Karpas-422 (cell line): ENCODE measurements at regions not wholly inside any gene's neighbourhood (a gene's known extent, or its start where the extent isn't known, plus 50 kb on each side); places are given as distances from the start of the nearest gene placed in this dataset.

Experiments
- DNase-seq: peaks from one replicate; pipeline ENCODE4 v3.0.0-alpha.2; 2015
- H2AFZ ChIP-seq: fragments of 200-600 bp; sonication (generic); 2 replicates; pipeline ENCODE4 v1.6.1; 2014; ENCODE audit warnings: antibody characterized with exemption, low read length, mixed read lengths
- H3K27ac ChIP-seq: fragments of 200-600 bp; sonication (generic); 2 replicates; pipeline ENCODE4 v1.5.1; 2014; ENCODE audit warnings: mild to moderate bottlenecking, low read length, moderate library complexity
- H3K27me3 ChIP-seq: fragments of 200-600 bp; sonication (generic); 2 replicates; pipeline ENCODE4 v1.6.1; 2014; ENCODE audit warnings: low read length, mixed read lengths
- H3K36me3 ChIP-seq: fragments of 200-600 bp; sonication (generic); 2 replicates; pipeline ENCODE4 v1.6.1; 2014; ENCODE audit warnings: low read length, mixed read lengths; ENCODE audit not compliant: insufficient read depth
- H3K4me1 ChIP-seq: fragments of 200-600 bp; sonication (generic); 2 replicates; pipeline ENCODE4 v1.6.1; 2014; ENCODE audit warnings: mild to moderate bottlenecking, low read length, mixed read lengths
- H3K4me2 ChIP-seq: fragments of 200-600 bp; sonication (generic); 2 replicates; pipeline ENCODE4 v1.6.1; 2014; ENCODE audit warnings: low read length, low read depth, mild to moderate bottlenecking; ENCODE audit not compliant: poor library complexity, severe bottlenecking
- H3K4me3 ChIP-seq: fragments of 200-600 bp; sonication (generic); 2 replicates; pipeline ENCODE4 v1.5.1; 2014; ENCODE audit warnings: mild to moderate bottlenecking, antibody characterized with exemption, low read length, mixed read lengths
- H3K79me2 ChIP-seq: fragments of 200-600 bp; sonication (generic); 2 replicates; pipeline ENCODE4 v1.6.1; 2014; ENCODE audit warnings: mild to moderate bottlenecking, low read length, mixed read lengths
- H3K9ac ChIP-seq: fragments of 200-600 bp; sonication (generic); 2 replicates; pipeline ENCODE4 v1.6.0; 2014; ENCODE audit warnings: low read length
- H3K9me2 ChIP-seq: fragments of 200-600 bp; sonication (generic), shearing (Covaris generic); replicated peaks from 2 replicates; pipeline ENCODE4 v1.6.0; 2014; ENCODE audit warnings: mild to moderate bottlenecking, low read length, moderate library complexity; ENCODE audit not compliant: insufficient read depth
- H3K9me3 ChIP-seq: fragments of 300-700, 200-600 bp; sonication (generic); 2 replicates; pipeline ENCODE4 v1.6.1; 2014; ENCODE audit warnings: low read length, mixed read lengths
- H4K20me1 ChIP-seq: fragments of 200-600 bp; sonication (generic); 2 replicates; pipeline ENCODE4 v1.6.1; 2014; ENCODE audit warnings: mild to moderate bottlenecking, antibody characterized with exemption, low read length, low read depth; ENCODE audit not compliant: insufficient read depth

GRCh38 chr20:37611346-37611745 lies 82.5 kb upstream of the CTNNBL1 start:
- no peak overlapping the region for H3K27ac ChIP-seq
- H3K9me2 ChIP-seq, result no peaks in the 10 kb centered on the region
- H4K20me1 ChIP-seq, result no peaks in the 10 kb centered on the region
- H3K36me3 ChIP-seq, result no peaks in the 10 kb centered on the region
- no peaks in the 10 kb centered on the region for H3K27me3 ChIP-seq
- H3K4me2 ChIP-seq, result no peak overlapping the region
- no peak overlapping the region for H3K4me3 ChIP-seq
- no peak overlapping the region for H3K9ac ChIP-seq
- DNase-seq, result no peak
- H3K4me1 ChIP-seq, result no peaks in the 10 kb centered on the region
- H3K79me2 ChIP-seq, result no peaks in the 10 kb centered on the region
- H3K9me3 ChIP-seq, result no peaks in the 10 kb centered on the region; the same call in 1 of the 2 replicates
- H2AFZ ChIP-seq, result no peak overlapping the region

- H3K9ac ChIP-seq, result no peak overlapping the region
- H3K4me1 ChIP-seq, result no peaks in the 10 kb centered on the region
- H3K9me2 ChIP-seq, result no peaks in the 10 kb centered on the region
- H3K4me3 ChIP-seq, result no peak overlapping the region
- H3K36me3 ChIP-seq, result no peaks in the 10 kb centered on the region
- DNase-seq, result no peak
- H3K79me2 ChIP-seq, result no peaks in the 10 kb centered on the region
- H2AFZ ChIP-seq, result no peak overlapping the region
- H4K20me1 ChIP-seq, result no peaks in the 10 kb centered on the region
- H3K4me2 ChIP-seq, result no peak overlapping the region
- no peaks in the 10 kb centered on the region for H3K9me3 ChIP-seq
- H3K27ac ChIP-seq, result no peak overlapping the region
- H3K27me3 ChIP-seq, result no peaks in the 10 kb centered on the region
Observed at GRCh38 chr20:37610203-37610798, 82.6 kb upstream of the BLCAP start.

DNA sequence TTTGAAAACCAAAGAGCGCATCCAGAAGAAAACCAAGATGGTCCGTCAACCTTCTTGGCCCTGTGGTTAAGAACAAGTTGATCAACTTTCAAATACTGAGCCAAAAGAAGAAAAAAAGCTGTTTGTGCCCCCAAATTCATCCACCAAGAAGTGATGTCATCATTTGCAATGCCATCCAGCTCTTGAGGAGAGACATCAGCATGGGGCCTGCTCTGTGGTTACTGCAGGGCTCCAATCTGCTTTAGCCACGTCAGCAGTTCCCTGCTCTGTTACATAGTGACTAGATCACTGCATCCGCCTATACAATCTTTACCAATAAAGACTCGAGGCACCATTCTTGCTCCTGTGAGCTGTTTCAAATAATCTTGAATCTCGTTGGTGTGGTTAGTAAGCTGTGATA lies 75.0 kb upstream of the BLCAP start:
- no peaks in the 10 kb centered on the region for H3K79me2 ChIP-seq
- no peak overlapping the region for H3K4me3 ChIP-seq
- no peaks in the 10 kb centered on the region for H3K9me2 ChIP-seq
- H3K27me3 ChIP-seq, result no peaks in the 10 kb centered on the region
- H3K4me1 ChIP-seq, result no peaks in the 10 kb centered on the region
- H3K27ac ChIP-seq, result no peak overlapping the region
- no peak overlapping the region for H3K9ac ChIP-seq
- H3K36me3 ChIP-seq, result no peaks in the 10 kb centered on the region
- no peak overlapping the region for H3K4me2 ChIP-seq
- no peaks in the 10 kb centered on the region for H3K9me3 ChIP-seq
- no peak overlapping the region for H2AFZ ChIP-seq
- DNase-seq, result no peak
- H4K20me1 ChIP-seq, result 0 out of 2 replicates have a peak, but pooled peaks cover under 1% of the 10 kb centered on the region

GRCh38 chr20:37600486-37600885 lies 72.8 kb upstream of the BLCAP start:
- Histone ChIP-seq H3K4me2 (no peak overlapping the region), H3K9ac (no peak overlapping the region), H3K79me2 (no peaks in the 10 kb centered on the region), H3K27me3 (no peaks in the 10 kb centered on the region), H4K20me1 (0 out of 2 replicates have a peak, but pooled peaks cover 3% of the 10 kb centered on the region), H3K4me1 (peaks cover 6% of the 10 kb centered on the region; the same call in 1 of the 2 replicates), H3K27ac (no peak overlapping the region), H3K36me3 (no peaks in the 10 kb centered on the region), H3K9me2 (no peaks in the 10 kb centered on the region), H3K4me3 (no peak overlapping the region), H3K9me3 (no peaks in the 10 kb centered on the region), H2AFZ (no peak overlapping the region)
- peak; percentile 62 for DNase-seq

DNA sequence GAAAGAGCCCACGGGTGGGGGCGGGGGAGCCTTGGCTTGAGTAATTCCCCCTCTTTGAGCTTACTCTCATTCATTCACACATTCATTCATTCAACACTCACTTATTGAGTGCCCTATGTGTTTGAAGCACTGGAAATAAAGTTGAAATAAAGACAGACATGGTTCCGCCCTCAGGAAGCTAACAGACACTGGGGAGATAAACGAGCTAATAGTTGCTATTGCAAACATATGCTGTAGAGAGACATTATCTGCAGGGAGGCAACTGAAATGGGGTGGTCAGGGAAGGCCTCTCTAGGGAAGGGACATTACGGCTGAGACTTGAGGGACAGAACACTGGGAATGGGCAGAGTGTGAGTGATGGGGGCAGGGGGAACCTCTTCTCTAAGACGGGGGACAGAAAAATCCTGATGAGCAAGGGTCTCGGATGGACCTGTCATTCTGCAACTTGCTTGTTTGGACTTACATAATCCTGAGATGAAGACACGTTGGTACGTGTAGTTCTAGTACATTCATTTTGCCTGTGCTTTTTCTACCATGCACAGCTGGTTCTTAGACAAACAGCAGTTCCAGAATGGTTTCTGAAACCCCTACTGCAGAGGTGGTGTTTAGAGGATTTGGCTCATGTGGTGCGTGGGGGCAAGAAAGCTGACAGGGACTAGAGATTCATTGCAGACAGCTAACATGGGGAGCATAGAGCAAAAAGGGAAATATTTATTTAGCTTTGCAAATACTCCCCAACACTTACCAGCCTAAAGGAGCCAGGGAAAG lies 71.1 kb upstream of the BLCAP start:
- Histone ChIP-seq H3K27ac (no peak overlapping the region), H3K4me1 (peaks cover 6% of the 10 kb centered on the region; the same call in 1 of the 2 replicates), H3K9me2 (no peaks in the 10 kb centered on the region), H3K4me2 (no peak overlapping the region), H3K36me3 (no peaks in the 10 kb centered on the region), H3K9me3 (no peaks in the 10 kb centered on the region), H3K9ac (no peak overlapping the region), H3K4me3 (no peak overlapping the region), H3K79me2 (no peaks in the 10 kb centered on the region), H3K27me3 (no peaks in the 10 kb centered on the region), H4K20me1 (0 out of 2 replicates have a peak, but pooled peaks cover 3% of the 10 kb centered on the region), H2AFZ (no peak overlapping the region)
- no peak for DNase-seq

- no peaks in the 10 kb centered on the region for H3K79me2 ChIP-seq
- no peak overlapping the region for H3K4me3 ChIP-seq
- no peak for DNase-seq
- H3K4me1 ChIP-seq, result peaks cover 6% of the 10 kb centered on the region; the same call in 1 of the 2 replicates
- no peaks in the 10 kb centered on the region for H3K27me3 ChIP-seq
- H3K4me2 ChIP-seq, result no peak overlapping the region
- H3K9ac ChIP-seq, result no peak overlapping the region
- no peaks in the 10 kb centered on the region for H3K9me3 ChIP-seq
- no peak overlapping the region for H3K27ac ChIP-seq
- H2AFZ ChIP-seq, result no peak overlapping the region
- H3K36me3 ChIP-seq, result no peaks in the 10 kb centered on the region
- H3K9me2 ChIP-seq, result no peaks in the 10 kb centered on the region
- H4K20me1 ChIP-seq, result 0 out of 2 replicates have a peak, but pooled peaks cover 3% of the 10 kb centered on the region
Observed at GRCh38 chr20:37598100-37598543, 70.4 kb upstream of the BLCAP start.

DNA sequence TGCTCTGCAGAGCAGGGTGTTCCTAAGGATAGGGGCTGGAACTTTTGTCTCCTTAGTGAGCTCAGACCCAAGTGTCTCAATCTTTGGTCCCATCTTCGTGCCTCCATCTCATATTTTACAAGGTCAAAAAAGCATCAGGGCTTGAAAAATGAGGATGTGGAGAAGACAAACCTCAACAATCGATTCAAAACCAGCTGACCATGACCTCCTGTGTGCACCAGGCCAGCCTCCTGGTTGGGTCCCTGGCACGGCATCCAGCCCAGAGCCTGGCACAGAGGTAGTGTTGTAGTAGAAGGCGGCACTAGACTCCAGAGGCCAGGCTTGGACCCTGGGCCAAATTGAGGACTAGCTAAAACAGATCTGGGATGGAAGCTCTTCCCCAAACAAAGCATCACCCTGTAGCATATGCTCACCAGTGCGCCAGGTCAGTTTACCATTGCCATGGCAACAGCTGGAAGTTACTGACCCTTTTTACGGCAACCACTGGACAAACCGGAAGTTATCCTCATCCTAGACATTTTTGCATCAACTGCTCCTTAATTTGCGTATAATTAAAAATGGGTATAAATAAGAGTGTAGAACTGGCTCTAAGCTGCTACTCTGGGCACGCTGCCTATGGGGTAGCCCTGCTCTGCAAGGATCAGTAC lies 69.3 kb upstream of the BLCAP start:
- Histone ChIP-seq H3K27ac (no peak overlapping the region), H4K20me1 (0 out of 2 replicates have a peak, but pooled peaks cover 3% of the 10 kb centered on the region), H3K9me3 (no peaks in the 10 kb centered on the region)

GRCh38 chr20:37596168-37596567 lies 68.5 kb upstream of the BLCAP start:
- Histone ChIP-seq H3K79me2 (no peaks in the 10 kb centered on the region), H3K27me3 (no peaks in the 10 kb centered on the region), H3K4me1 (peaks cover 6% of the 10 kb centered on the region; the same call in 1 of the 2 replicates), H3K4me2 (no peak overlapping the region), H3K9me3 (no peaks in the 10 kb centered on the region), H3K27ac (no peak overlapping the region), H3K36me3 (no peaks in the 10 kb centered on the region), H3K9me2 (no peaks in the 10 kb centered on the region), H2AFZ (no peak overlapping the region), H3K9ac (no peak overlapping the region), H3K4me3 (no peak overlapping the region), H4K20me1 (0 out of 2 replicates have a peak, but pooled peaks cover 3% of the 10 kb centered on the region)
- no peak for DNase-seq

More for the DNA sequence above, 69.3 kb upstream of the BLCAP start:
- peaks cover 6% of the 10 kb centered on the region; the same call in 1 of the 2 replicates for H3K4me1 ChIP-seq
- H3K79me2 ChIP-seq, result no peaks in the 10 kb centered on the region
- no peak overlapping the region for H3K9ac ChIP-seq
- no peak overlapping the region for H2AFZ ChIP-seq
- H3K9me2 ChIP-seq, result no peaks in the 10 kb centered on the region
- H3K4me2 ChIP-seq, result no peak overlapping the region
- H3K4me3 ChIP-seq, result no peak overlapping the region
- H3K36me3 ChIP-seq, result no peaks in the 10 kb centered on the region
- no peaks in the 10 kb centered on the region for H3K27me3 ChIP-seq
- no peak for DNase-seq
